ENCODE measurements at regions not wholly inside any gene's neighbourhood (a gene's known extent, or its start where the extent isn't known, plus 50 kb on each side); places are given as distances from the start of the nearest gene placed in this dataset.

DNA sequence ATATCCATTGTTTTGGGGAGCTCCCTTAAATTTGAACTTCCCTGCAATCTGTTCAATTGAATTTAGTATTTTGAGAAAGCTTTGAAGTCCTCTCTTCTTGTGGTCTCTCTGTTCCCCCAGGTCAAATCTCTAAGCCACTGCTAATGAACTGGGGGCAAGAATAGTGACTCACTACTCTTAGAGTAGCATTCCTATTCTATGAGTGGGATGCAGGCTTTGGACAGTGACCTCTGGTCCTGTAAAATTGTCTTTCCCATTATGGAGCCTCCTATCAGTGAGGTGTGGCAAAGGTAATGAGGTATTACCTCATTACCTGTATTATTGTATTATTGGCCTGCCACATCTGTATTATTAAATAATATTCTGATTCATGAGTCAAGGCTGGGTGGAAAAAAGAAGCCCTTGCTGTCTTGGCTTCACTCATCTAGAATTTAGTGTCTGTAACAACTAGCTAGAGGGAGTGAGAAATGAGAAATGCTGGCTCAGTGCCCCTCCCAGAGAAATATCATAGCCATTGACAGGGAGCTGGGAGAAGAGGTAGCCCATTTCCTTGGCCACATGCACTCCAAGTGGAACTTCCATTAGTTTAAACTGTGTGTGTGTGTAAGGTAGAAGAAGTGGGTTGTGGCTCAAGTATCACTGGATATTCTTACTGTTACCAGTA, 393.9 kb upstream of the CTSO start:
- H2AFZ ChIP-seq (replicated peaks; ENCODE audit: low read length, poor library complexity): no peak overlapping the region
- dilution Hi-C loops (cut with HindIII; ENCODE audit: low sequenced_read_pairs, unreplicated experiment) (no loop called here), in situ Hi-C loops (cut with MboI; ENCODE audit: low sequenced_read_pairs) (no loop called here), intact Hi-C loops (cut with micrococcal nuclease) (no loop called here)
- H3K9me3 ChIP-seq (ENCODE audit: control insufficient read depth, insufficient read depth, low read length): no peaks in the 10 kb centered on the region
- H2AK5ac ChIP-seq (ENCODE audit: low read depth, low read length): peak overlapping the region; percentile 58; the same call in 1 of the 2 replicates
- ChIA-PET POLR2A (ENCODE audit: unreplicated experiment) (no interaction called here), CTCF (no interaction called here)
- H4K91ac ChIP-seq (ENCODE audit: insufficient read depth, low read depth, low read length): no peak overlapping the region
- H3K4me1 ChIP-seq (ENCODE audit: control insufficient read depth, insufficient read depth, low read length): no peaks in the 10 kb centered on the region
- no peak overlapping the region for H3K18ac ChIP-seq (ENCODE audit: low read depth, low read length)
- no peak overlapping the region for H4K8ac ChIP-seq (ENCODE audit: low read depth in 2 of 2, low read length in 2 of 2)
- H2BK120ac ChIP-seq (ENCODE audit: low read depth, low read length): 0 out of 2 replicates have a peak overlapping the region, but pooled peaks have one; percentile 28
- H2BK20ac ChIP-seq (ENCODE audit: low read depth, low read length): no peak overlapping the region
- peak; percentile 69 for ATAC-seq (ENCODE audit: low read depth)
- H3K27ac ChIP-seq (ENCODE audit: insufficient read depth, low read length): no peak overlapping the region
- no peak overlapping the region for H3K9ac ChIP-seq (ENCODE audit: low read depth, low read length)
- no peak overlapping the region for H4K5ac ChIP-seq (ENCODE audit: low read depth, low read length)
- H3K56ac ChIP-seq (ENCODE audit: extremely low read depth, insufficient read depth, low read length): no peak overlapping the region
- BruUV-seq (replicated peaks): no TSS peak
- no peak overlapping the region for H3K4me3 ChIP-seq (ENCODE audit: insufficient read depth, low read depth, low read length)
- no peaks in the 10 kb centered on the region for H3K79me1 ChIP-seq (ENCODE audit: low read depth in 1 of 2, low read length in 2 of 2)
- H3K27me3 ChIP-seq (ENCODE audit: control insufficient read depth, insufficient read depth, low read length): no peaks in the 10 kb centered on the region
- no peak overlapping the region for H2AK9ac ChIP-seq (replicated peaks; ENCODE audit: low read depth, low read length, poor library complexity)
- H2BK15ac ChIP-seq (ENCODE audit: low read depth, low read length): no peak overlapping the region
- no peak overlapping the region for H2BK5ac ChIP-seq (ENCODE audit: low read depth, low read length, poor library complexity, severe bottlenecking)
- TF ChIP-seq FOS (IDR thresholded peaks at IDR 0.05; ENCODE audit: low read depth, low read length) (0 out of 2 replicates have a peak, but pooled peaks have one; percentile 24), RCOR1 (IDR thresholded peaks at IDR 0.05; ENCODE audit: insufficient replicate concordance, low read length) (no peak), NFE2L2 (IDR thresholded peaks at IDR 0.05; ENCODE audit: low read depth, low read length) (no peak)
- H3K4ac ChIP-seq (ENCODE audit: low read depth, low read length): no peak overlapping the region
- DNase-seq: peak; percentile 64
- no peak overlapping the region for H3K23ac ChIP-seq (ENCODE audit: low read depth, low read length)
- no peak overlapping the region for H3K4me2 ChIP-seq (ENCODE audit: low read depth, low read length)
- no peaks in the 10 kb centered on the region for H3K9me1 ChIP-seq (ENCODE audit: insufficient read depth, low read length)
- no peak overlapping the region for H3K14ac ChIP-seq (replicated peaks; ENCODE audit: low read depth, low read length)
- no peaks in the 10 kb centered on the region for H4K20me1 ChIP-seq (ENCODE audit: insufficient read depth, low read length)
- no peaks in the 10 kb centered on the region for H3K36me3 ChIP-seq (ENCODE audit: control insufficient read depth, insufficient read depth, low read length)
